Amniotic epithelial cell (primary cell): ENCODE measurements at regions not wholly inside any gene's neighbourhood (a gene's known extent, or its start where the extent isn't known, plus 50 kb on each side); places are given as distances from the start of the nearest gene placed in this dataset.
"Not testable (repeated sequence)": the region's sequence is repeated elsewhere in the genome, so short reads cannot be mapped to it uniquely, and the experiment has no call there.

Source experiments
- DNase-seq: peaks from one replicate; pipeline ENCODE4 v3.0.0-alpha.2; 2010; ENCODE audit warnings: low read depth

GRCh38 chr20:48230216-48230615 lies 444.9 kb upstream of the SULF2 start:
- no peak for DNase-seq

- no peak for DNase-seq
These were observed 442.1 kb upstream of the SULF2 start for GRCh38 chr20:48227381-48227780.

GRCh38 chr20:48226642-48227041 lies 441.4 kb upstream of the SULF2 start:
- no peak for DNase-seq

- no peak for DNase-seq
These were observed 439.3 kb upstream of the SULF2 start for GRCh38 chr20:48224533-48225050.

GRCh38 chr20:48223715-48224114 lies 438.4 kb upstream of the SULF2 start:
- DNase-seq: no peak

GRCh38 chr20:48222595-48223180 lies 437.4 kb upstream of the SULF2 start:
- DNase-seq: no peak

GRCh38 chr20:48220033-48220633 lies 434.9 kb upstream of the SULF2 start:
- DNase-seq: no peak

GRCh38 chr20:48219306-48219705 lies 434.0 kb upstream of the SULF2 start:
- DNase-seq: no peak

GRCh38 chr20:48217190-48217589 lies 431.9 kb upstream of the SULF2 start:
- no peak for DNase-seq

GRCh38 chr20:48215536-48215935 lies 430.3 kb upstream of the SULF2 start:
- no peak for DNase-seq

GRCh38 chr20:48214601-48215000 lies 429.3 kb upstream of the SULF2 start:
- DNase-seq: no peak

GRCh38 chr20:48213635-48214034 lies 428.4 kb upstream of the SULF2 start:
- DNase-seq: not testable (repeated sequence)

GRCh38 chr20:48212806-48213509 lies 427.7 kb upstream of the SULF2 start:
- DNase-seq: no peak

GRCh38 chr20:48211847-48212246 lies 426.6 kb upstream of the SULF2 start:
- DNase-seq: no peak

- DNase-seq: no peak
These were observed 426.0 kb upstream of the SULF2 start for GRCh38 chr20:48211238-48211637.

- DNase-seq: no peak
These were observed 425.1 kb upstream of the SULF2 start for GRCh38 chr20:48210111-48211027.

GRCh38 chr20:48209102-48209501 lies 423.8 kb upstream of the SULF2 start:
- no peak for DNase-seq

- DNase-seq: no peak
These were observed 422.9 kb upstream of the SULF2 start for GRCh38 chr20:48208176-48208575.

GRCh38 chr20:48207505-48207904 lies 422.2 kb upstream of the SULF2 start:
- no peak for DNase-seq

GRCh38 chr20:48205786-48206185 lies 420.5 kb upstream of the SULF2 start:
- DNase-seq: no peak

- DNase-seq: no peak
These were observed 420.1 kb upstream of the SULF2 start for GRCh38 chr20:48205281-48205782.

GRCh38 chr20:48204499-48204898 lies 419.2 kb upstream of the SULF2 start:
- no peak for DNase-seq
